ENCODE measurements at regions not wholly inside any gene's neighbourhood (a gene's known extent, or its start where the extent isn't known, plus 50 kb on each side); places are given as distances from the start of the nearest gene placed in this dataset.

GRCh38 chr1:82052563-82052962 is 251.8 kb downstream of the ADGRL2 start:
- Histone ChIP-seq H2AK5ac (ENCODE audit: low read depth, low read length) (no peak overlapping the region), H2AFZ (replicated peaks; ENCODE audit: low read length, poor library complexity) (no peak overlapping the region), H2BK20ac (ENCODE audit: low read depth, low read length) (no peak overlapping the region), H2BK120ac (ENCODE audit: low read depth, low read length) (no peak overlapping the region), H4K20me1 (ENCODE audit: insufficient read depth, low read length) (no peaks in the 10 kb centered on the region), H3K4me1 (ENCODE audit: control insufficient read depth, insufficient read depth, low read length) (no peaks in the 10 kb centered on the region), H3K18ac (ENCODE audit: low read depth, low read length) (no peak overlapping the region), H3K79me1 (ENCODE audit: low read depth in 1 of 2, low read length in 2 of 2) (no peaks in the 10 kb centered on the region), H2BK15ac (ENCODE audit: low read depth, low read length) (no peak overlapping the region), H3K9ac (ENCODE audit: low read depth, low read length) (no peak overlapping the region), H2BK5ac (ENCODE audit: low read depth, low read length, poor library complexity, severe bottlenecking) (no peak overlapping the region), H2AK9ac (replicated peaks; ENCODE audit: low read depth, low read length, poor library complexity) (no peak overlapping the region), H4K8ac (ENCODE audit: low read depth in 2 of 2, low read length in 2 of 2) (no peak overlapping the region), H3K9me3 (ENCODE audit: control insufficient read depth, insufficient read depth, low read length) (no peaks in the 10 kb centered on the region), H4K91ac (ENCODE audit: insufficient read depth, low read depth, low read length) (no peak overlapping the region), H3K23ac (ENCODE audit: low read depth, low read length) (no peak overlapping the region), H3K14ac (replicated peaks; ENCODE audit: low read depth, low read length) (no peak overlapping the region), H3K56ac (ENCODE audit: extremely low read depth, insufficient read depth, low read length) (no peak overlapping the region), H3K4ac (ENCODE audit: low read depth, low read length) (no peak overlapping the region), H3K27ac (ENCODE audit: insufficient read depth, low read length) (no peak overlapping the region), H3K36me3 (ENCODE audit: control insufficient read depth, insufficient read depth, low read length) (no peaks in the 10 kb centered on the region), H3K4me2 (ENCODE audit: low read depth, low read length) (no peak overlapping the region), H3K27me3 (ENCODE audit: control insufficient read depth, insufficient read depth, low read length) (no peaks in the 10 kb centered on the region), H3K4me3 (ENCODE audit: insufficient read depth, low read depth, low read length) (no peak overlapping the region), H3K9me1 (ENCODE audit: insufficient read depth, low read length) (no peaks in the 10 kb centered on the region), H4K5ac (ENCODE audit: low read depth, low read length) (no peak overlapping the region)
- WGBS, 2 experiments (ENCODE audit: extremely low coverage in 2 of 2, insufficient read length in 1 of 2): no CpG with 5 or more reads among the region's 1 CpG
- ChIA-PET POLR2A (ENCODE audit: unreplicated experiment) (no interaction called here), CTCF (no interaction called here)
- dilution Hi-C loops (cut with HindIII; ENCODE audit: low sequenced_read_pairs, unreplicated experiment): no loop called here
- TF ChIP-seq CHD1 (IDR thresholded peaks at IDR 0.05; ENCODE audit: low read depth, low read length) (no peak), RFX5 (IDR thresholded peaks at IDR 0.05; ENCODE audit: low read depth, low read length) (no peak), RCOR1 (IDR thresholded peaks at IDR 0.05; ENCODE audit: insufficient replicate concordance, low read length) (no peak), CEBPB (IDR thresholded peaks at IDR 0.05; ENCODE audit: low read depth, low read length) (no peak), CTCF (conservative IDR thresholded peaks at IDR 0.05; ENCODE audit: low read depth, low read length) (no peak)
- DNase-seq (no peak), ATAC-seq (ENCODE audit: low read depth) (no peak)
- BruUV-seq (replicated peaks): no TSS peak
- intact Hi-C loops (cut with micrococcal nuclease): no loop called here
- in situ Hi-C loops (cut with MboI; ENCODE audit: low sequenced_read_pairs): no loop called here
